ENCODE measurements at regions not wholly inside any gene's neighbourhood (a gene's known extent, or its start where the extent isn't known, plus 50 kb on each side); places are given as distances from the start of the nearest gene placed in this dataset.
"Not testable (repeated sequence)": the region's sequence is repeated elsewhere in the genome, so short reads cannot be mapped to it uniquely, and the experiment has no call there.

DNA sequence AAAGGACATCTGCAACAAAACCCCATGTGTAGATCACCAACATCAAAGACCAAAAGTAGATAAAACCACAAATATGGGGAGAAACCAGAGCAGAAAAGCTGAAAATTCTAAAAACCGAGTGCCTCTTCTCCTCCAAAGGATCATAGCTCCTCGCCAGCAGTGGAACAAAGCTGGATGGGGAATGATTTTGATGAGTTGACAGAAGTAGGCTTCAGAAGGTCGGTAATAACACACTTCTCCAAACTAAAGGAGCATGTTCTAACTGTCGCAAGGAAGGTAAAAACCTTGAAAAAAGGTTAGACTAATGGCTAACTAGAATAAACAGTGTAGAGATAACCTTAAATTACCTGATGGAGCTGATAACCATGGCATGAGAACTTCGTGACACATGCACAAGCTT is 109.9 kb upstream of the SYNCRIP start:
- TF ChIP-seq, protein P1, sequence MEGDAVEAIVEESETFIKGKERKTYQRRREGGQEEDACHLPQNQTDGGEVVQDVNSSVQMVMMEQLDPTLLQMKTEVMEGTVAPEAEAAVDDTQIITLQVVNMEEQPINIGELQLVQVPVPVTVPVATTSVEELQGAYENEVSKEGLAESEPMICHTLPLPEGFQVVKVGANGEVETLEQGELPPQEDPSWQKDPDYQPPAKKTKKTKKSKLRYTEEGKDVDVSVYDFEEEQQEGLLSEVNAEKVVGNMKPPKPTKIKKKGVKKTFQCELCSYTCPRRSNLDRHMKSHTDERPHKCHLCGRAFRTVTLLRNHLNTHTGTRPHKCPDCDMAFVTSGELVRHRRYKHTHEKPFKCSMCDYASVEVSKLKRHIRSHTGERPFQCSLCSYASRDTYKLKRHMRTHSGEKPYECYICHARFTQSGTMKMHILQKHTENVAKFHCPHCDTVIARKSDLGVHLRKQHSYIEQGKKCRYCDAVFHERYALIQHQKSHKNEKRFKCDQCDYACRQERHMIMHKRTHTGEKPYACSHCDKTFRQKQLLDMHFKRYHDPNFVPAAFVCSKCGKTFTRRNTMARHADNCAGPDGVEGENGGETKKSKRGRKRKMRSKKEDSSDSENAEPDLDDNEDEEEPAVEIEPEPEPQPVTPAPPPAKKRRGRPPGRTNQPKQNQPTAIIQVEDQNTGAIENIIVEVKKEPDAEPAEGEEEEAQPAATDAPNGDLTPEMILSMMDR (IDR thresholded peaks at IDR 0.05; ENCODE audit: insufficient read depth, low read length), result no peak
- TF ChIP-seq SPI1 (IDR thresholded peaks at IDR 0.05; ENCODE audit: borderline replicate concordance, low read depth) (no peak), POLR2AphosphoS5 (IDR thresholded peaks at IDR 0.05; ENCODE audit: low read depth) (no peak), GABPA (IDR thresholded peaks at IDR 0.05; ENCODE audit: low read depth) (no peak)
- TF ChIP-seq, protein P2, sequence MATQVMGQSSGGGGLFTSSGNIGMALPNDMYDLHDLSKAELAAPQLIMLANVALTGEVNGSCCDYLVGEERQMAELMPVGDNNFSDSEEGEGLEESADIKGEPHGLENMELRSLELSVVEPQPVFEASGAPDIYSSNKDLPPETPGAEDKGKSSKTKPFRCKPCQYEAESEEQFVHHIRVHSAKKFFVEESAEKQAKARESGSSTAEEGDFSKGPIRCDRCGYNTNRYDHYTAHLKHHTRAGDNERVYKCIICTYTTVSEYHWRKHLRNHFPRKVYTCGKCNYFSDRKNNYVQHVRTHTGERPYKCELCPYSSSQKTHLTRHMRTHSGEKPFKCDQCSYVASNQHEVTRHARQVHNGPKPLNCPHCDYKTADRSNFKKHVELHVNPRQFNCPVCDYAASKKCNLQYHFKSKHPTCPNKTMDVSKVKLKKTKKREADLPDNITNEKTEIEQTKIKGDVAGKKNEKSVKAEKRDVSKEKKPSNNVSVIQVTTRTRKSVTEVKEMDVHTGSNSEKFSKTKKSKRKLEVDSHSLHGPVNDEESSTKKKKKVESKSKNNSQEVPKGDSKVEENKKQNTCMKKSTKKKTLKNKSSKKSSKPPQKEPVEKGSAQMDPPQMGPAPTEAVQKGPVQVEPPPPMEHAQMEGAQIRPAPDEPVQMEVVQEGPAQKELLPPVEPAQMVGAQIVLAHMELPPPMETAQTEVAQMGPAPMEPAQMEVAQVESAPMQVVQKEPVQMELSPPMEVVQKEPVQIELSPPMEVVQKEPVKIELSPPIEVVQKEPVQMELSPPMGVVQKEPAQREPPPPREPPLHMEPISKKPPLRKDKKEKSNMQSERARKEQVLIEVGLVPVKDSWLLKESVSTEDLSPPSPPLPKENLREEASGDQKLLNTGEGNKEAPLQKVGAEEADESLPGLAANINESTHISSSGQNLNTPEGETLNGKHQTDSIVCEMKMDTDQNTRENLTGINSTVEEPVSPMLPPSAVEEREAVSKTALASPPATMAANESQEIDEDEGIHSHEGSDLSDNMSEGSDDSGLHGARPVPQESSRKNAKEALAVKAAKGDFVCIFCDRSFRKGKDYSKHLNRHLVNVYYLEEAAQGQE (IDR thresholded peaks at IDR 0.05; ENCODE audit: insufficient replicate concordance, low read depth), result no peak
- no peak overlapping the region for H3K4me3 ChIP-seq (replicated peaks; ENCODE audit: insufficient read depth, low read length)
- peaks cover 4% of the 10 kb centered on the region for H3K27me3 ChIP-seq (ENCODE audit: insufficient read depth, poor library complexity, severe bottlenecking)
- H3K27ac ChIP-seq (replicated peaks), result no peak overlapping the region
- DNase-seq (ENCODE audit: low read depth in 1 of 2, low spot score in 1 of 2), result no peak

DNA sequence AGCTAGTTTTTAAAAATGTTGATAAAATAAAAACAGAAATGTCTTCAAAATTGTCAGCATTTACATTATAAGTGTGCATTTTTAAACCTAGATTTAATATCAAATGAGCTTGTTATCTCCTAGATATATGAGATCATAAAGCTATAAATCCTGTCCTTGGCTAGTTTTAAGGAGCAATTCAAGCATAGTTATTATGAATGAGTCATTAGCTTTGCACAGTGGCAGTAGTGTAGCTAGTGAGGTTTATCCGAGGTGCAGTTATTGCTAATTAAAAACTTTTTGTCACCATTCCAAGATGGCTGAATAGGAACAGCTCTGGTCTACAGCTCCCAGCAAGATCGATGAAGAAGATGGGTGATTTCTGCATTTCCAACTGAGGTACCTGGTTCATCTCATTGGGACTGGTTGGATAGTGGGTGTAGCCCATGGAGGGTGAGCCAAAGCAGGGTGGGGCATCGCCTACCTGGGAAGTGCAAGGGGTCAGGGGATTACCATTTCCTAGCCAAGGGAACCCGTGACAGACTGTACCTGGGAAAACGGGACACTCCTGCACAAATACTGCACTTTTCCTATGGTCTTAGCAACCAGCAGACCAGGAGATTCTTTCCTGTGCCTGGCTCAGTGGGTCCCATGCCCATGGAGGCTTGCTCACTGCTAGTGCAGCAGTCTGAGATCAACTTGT is 108.8 kb upstream of the SYNCRIP start:
- Histone ChIP-seq H3K27ac (replicated peaks) (no peak overlapping the region), H3K27me3 (ENCODE audit: insufficient read depth, poor library complexity, severe bottlenecking) (peaks cover 4% of the 10 kb centered on the region), H3K4me3 (replicated peaks; ENCODE audit: insufficient read depth, low read length) (no peak overlapping the region)
- TF ChIP-seq GABPA (IDR thresholded peaks at IDR 0.05; ENCODE audit: low read depth) (no peak), POLR2AphosphoS5 (IDR thresholded peaks at IDR 0.05; ENCODE audit: low read depth) (no peak), SPI1 (IDR thresholded peaks at IDR 0.05; ENCODE audit: borderline replicate concordance, low read depth) (no peak)
- TF ChIP-seq, protein P1 (IDR thresholded peaks at IDR 0.05; ENCODE audit: insufficient read depth, low read length), result no peak
- TF ChIP-seq, protein P2 (IDR thresholded peaks at IDR 0.05; ENCODE audit: insufficient replicate concordance, low read depth), result no peak
- DNase-seq (ENCODE audit: low read depth in 1 of 2, low spot score in 1 of 2), result no peak

DNA sequence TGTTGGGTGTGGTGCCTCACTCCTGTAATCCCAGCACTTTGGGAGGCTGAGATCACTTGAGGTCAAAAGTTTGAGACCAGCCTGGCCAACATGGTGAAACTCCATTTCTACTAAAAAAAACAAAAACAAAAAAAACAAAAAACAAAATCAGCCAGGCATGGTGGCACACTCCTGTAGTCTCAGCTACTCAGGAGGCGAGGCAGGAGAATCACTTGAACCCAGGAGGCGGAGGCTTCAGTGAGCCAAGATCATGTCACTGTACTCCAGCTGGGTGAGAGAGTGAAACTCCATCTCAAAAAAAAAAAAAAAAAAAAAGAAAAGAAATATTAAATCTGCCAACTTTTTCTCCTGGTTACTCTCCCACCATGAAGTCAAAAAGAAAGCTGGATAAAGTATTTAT is 107.5 kb upstream of the SYNCRIP start:
- not testable (repeated sequence) for DNase-seq (ENCODE audit: low read depth in 1 of 2, low spot score in 1 of 2); H3K4me3 ChIP-seq (replicated peaks; ENCODE audit: insufficient read depth, low read length); H3K27ac ChIP-seq (replicated peaks); H3K27me3 ChIP-seq (ENCODE audit: insufficient read depth, poor library complexity, severe bottlenecking)

DNA sequence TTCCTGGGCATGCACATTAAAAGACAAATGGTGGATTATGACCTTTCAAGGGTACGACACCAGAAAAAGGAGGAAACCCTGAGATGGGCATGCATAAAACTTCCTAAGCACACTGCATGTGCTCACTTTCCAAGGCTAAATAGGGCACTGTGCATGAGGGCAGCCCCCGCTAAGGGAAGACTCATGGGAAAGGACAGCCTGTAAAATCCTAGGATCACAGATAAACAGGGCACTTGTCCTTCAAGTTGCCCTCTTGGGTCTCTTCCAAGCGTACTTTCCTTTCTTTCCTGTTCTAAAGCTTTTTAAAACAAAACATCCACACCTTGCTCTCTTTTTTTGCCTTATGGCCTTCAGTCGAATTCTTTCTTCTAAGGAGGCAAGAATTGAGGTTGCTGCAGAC is 106.5 kb upstream of the SYNCRIP start:
- H3K27me3 ChIP-seq (ENCODE audit: insufficient read depth, poor library complexity, severe bottlenecking), result no peaks in the 10 kb centered on the region

More for the DNA sequence above, 106.5 kb upstream of the SYNCRIP start:
- no peak overlapping the region for H3K27ac ChIP-seq (replicated peaks)
- H3K4me3 ChIP-seq (replicated peaks; ENCODE audit: insufficient read depth, low read length), result no peak overlapping the region
- TF ChIP-seq POLR2AphosphoS5 (IDR thresholded peaks at IDR 0.05; ENCODE audit: low read depth) (no peak), SPI1 (IDR thresholded peaks at IDR 0.05; ENCODE audit: borderline replicate concordance, low read depth) (no peak), GABPA (IDR thresholded peaks at IDR 0.05; ENCODE audit: low read depth) (no peak)
- TF ChIP-seq, protein P1 (IDR thresholded peaks at IDR 0.05; ENCODE audit: insufficient read depth, low read length), result no peak
- TF ChIP-seq, protein P2 (IDR thresholded peaks at IDR 0.05; ENCODE audit: insufficient replicate concordance, low read depth), result no peak
- DNase-seq (ENCODE audit: low read depth in 1 of 2, low spot score in 1 of 2), result no peak
